ACC112 (cell line): ENCODE measurements at regions not wholly inside any gene's neighbourhood (a gene's known extent, or its start where the extent isn't known, plus 50 kb on each side); places are given as distances from the start of the nearest gene placed in this dataset.
A peak's percentile ranks its signal among the peaks of the same experiment; 100 is the strongest.
"Not testable (repeated sequence)": the region's sequence is repeated elsewhere in the genome, so short reads cannot be mapped to it uniquely, and the experiment has no call there.

Experiments
- H2AFZ ChIP-seq: fragments of 200-600 bp; sonication (generic); one replicate; pipeline ENCODE4 v1.6.0; 2017; ENCODE audit warnings: antibody characterized with exemption, low read length; ENCODE audit not compliant: unreplicated experiment
- H3K27ac ChIP-seq: fragments of 200-600 bp; sonication (generic); 2 replicates; pipeline ENCODE4 v1.5.1; 2014; ENCODE audit warnings: low read depth, mild to moderate bottlenecking, antibody characterized with exemption, low read length, moderate library complexity
- H3K27me3 ChIP-seq: fragments of 200-600 bp; sonication (generic); 2 replicates; pipeline ENCODE4 v1.6.1; 2014; ENCODE audit warnings: mild to moderate bottlenecking, antibody characterized with exemption, low read length, moderate library complexity, mixed read lengths; ENCODE audit not compliant: insufficient read depth
- H3K36me3 ChIP-seq: fragments of 200-600 bp; sonication (generic); 2 replicates; pipeline ENCODE4 v1.6.1; 2016; ENCODE audit warnings: mild to moderate bottlenecking, antibody characterized with exemption, low read length, moderate library complexity, mixed read lengths; ENCODE audit not compliant: insufficient read depth
- H3K4me1 ChIP-seq: fragments of 200-600 bp; sonication (generic); one replicate; pipeline ENCODE4 v1.6.1; 2016; ENCODE audit warnings: low read length, mixed read lengths; ENCODE audit not compliant: insufficient read depth, unreplicated experiment, control insufficient read depth
- H3K4me3 ChIP-seq: fragments of 200-600 bp; sonication (generic); 2 replicates; pipeline ENCODE4 v1.5.1; 2014; ENCODE audit warnings: mild to moderate bottlenecking, low read depth, low read length
- H3K79me2 ChIP-seq: fragments of 200-600 bp; sonication (generic); one replicate; pipeline ENCODE4 v1.6.0; 2016; ENCODE audit warnings: low read length; ENCODE audit not compliant: control insufficient read depth, unreplicated experiment, insufficient read depth

- H3K4me1 ChIP-seq: peaks cover 68% of the 10 kb centered on the region
- H2AFZ ChIP-seq: no peak overlapping the region
- peak overlapping the region; percentile 26; the same call in 1 of the 2 replicates for H3K4me3 ChIP-seq
- H3K36me3 ChIP-seq: no peaks in the 10 kb centered on the region
- H3K27me3 ChIP-seq: no peaks in the 10 kb centered on the region
- H3K79me2 ChIP-seq: no peaks in the 10 kb centered on the region
- H3K27ac ChIP-seq: peak overlapping the region; percentile 92
Measured at GRCh38 chr14:30193101-30193500, 265.5 kb upstream of the PRKD1 start.

GRCh38 chr14:30193845-30194501 is 266.3 kb upstream of the PRKD1 start:
- H3K4me3 ChIP-seq: peak overlapping the region; percentile 66
- H3K36me3 ChIP-seq: no peaks in the 10 kb centered on the region
- peak overlapping the region; percentile 59 for H2AFZ ChIP-seq
- no peaks in the 10 kb centered on the region for H3K27me3 ChIP-seq
- peaks cover 68% of the 10 kb centered on the region for H3K4me1 ChIP-seq
- no peaks in the 10 kb centered on the region for H3K79me2 ChIP-seq
- H3K27ac ChIP-seq: peak overlapping the region; percentile 92

DNA sequence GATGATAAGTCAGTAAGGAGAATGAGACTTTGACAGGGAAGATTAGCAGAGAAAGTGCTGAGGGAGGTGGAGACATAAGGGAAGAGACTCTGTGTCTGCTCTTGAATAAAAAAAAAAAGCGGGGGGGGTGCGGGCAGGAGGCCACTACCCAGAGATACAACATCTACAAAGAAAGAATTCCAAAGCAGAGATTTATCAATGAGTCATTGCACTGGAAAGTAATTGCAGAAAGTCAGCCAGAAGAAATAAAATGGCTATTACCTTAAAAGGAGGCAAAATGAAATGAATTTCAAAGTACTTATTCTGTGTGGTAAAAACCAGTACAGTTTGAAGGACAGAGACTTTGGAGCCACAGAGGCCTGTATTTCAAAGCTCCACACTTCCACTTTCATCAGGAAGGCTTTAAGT is 267.1 kb upstream of the PRKD1 start:
- H3K4me1 ChIP-seq: peaks cover 67% of the 10 kb centered on the region
- peak overlapping the region; percentile 66 for H3K4me3 ChIP-seq
- H3K36me3 ChIP-seq: no peaks in the 10 kb centered on the region
- no peaks in the 10 kb centered on the region for H3K79me2 ChIP-seq
- H3K27ac ChIP-seq: peak overlapping the region; percentile 92
- no peaks in the 10 kb centered on the region for H3K27me3 ChIP-seq
- H2AFZ ChIP-seq: peak overlapping the region; percentile 34

- peak overlapping the region; percentile 92 for H3K27ac ChIP-seq
- peaks cover 56% of the 10 kb centered on the region for H3K4me1 ChIP-seq
- H3K36me3 ChIP-seq: no peaks in the 10 kb centered on the region
Measured at GRCh38 chr14:30195941-30196340, 268.3 kb upstream of the PRKD1 start.

DNA sequence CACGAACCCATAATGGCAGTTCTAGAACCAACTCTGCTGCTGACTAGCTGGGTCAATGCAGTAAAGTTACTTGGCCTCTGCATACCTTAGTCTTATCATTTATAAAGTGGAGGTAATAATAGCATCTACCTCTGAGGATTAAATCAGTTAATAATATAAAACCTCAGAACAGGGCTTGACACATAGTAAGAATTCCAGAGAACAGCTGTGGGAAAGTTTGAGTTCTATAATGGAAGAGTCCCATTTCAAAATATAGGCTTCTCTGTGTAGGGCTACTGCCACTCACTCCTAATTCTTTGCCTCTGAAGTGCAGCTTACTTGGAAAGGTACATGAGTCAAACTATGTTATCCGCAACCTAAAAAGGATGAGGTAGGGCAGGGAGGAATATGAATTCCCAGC is 269.2 kb upstream of the PRKD1 start:
- no peaks in the 10 kb centered on the region for H3K79me2 ChIP-seq
- no peaks in the 10 kb centered on the region for H3K27me3 ChIP-seq
- no peak overlapping the region for H2AFZ ChIP-seq
- no peak overlapping the region for H3K4me3 ChIP-seq
- peak overlapping the region; percentile 92; the same call in 1 of the 2 replicates for H3K27ac ChIP-seq
- H3K4me1 ChIP-seq: peaks cover 46% of the 10 kb centered on the region
- H3K36me3 ChIP-seq: no peaks in the 10 kb centered on the region

More at GRCh38 chr14:30195941-30196340, 268.3 kb upstream of the PRKD1 start:
- no peaks in the 10 kb centered on the region for H3K27me3 ChIP-seq
- H3K79me2 ChIP-seq: no peaks in the 10 kb centered on the region
- peak overlapping the region; percentile 51 for H2AFZ ChIP-seq
- peak overlapping the region; percentile 66; the same call in 1 of the 2 replicates for H3K4me3 ChIP-seq

GRCh38 chr14:30198720-30199119 is 271.1 kb upstream of the PRKD1 start:
- H3K4me3 ChIP-seq, H3K36me3 ChIP-seq, H3K27ac ChIP-seq, H2AFZ ChIP-seq, H3K27me3 ChIP-seq, H3K79me2 ChIP-seq: not testable (repeated sequence)
- peaks cover 28% of the 10 kb centered on the region for H3K4me1 ChIP-seq

DNA sequence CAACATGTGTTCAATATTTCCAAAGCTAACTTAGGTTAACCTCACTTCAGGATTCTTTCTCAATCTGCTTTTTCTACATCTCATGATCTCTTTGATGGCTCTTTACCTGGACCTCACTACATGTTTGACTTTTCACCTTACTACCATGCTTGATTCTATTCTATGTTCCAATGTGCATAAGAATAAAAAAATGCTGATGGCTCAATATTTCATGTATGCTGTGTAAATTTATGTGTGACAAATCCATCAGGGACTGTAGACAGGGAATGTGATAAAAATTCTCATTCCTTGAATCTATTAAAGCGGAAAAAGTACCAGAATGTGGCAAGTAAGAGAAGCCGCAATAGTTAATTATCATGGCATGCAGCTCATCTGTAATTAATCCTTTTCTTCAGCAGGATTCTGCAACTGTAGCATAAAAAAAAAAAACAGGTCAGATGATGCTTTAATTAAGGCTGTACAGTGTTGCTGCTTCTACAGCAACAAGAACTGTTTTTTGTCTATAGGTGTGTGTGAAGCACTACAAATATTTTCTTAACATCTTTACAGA is 276.9 kb upstream of the PRKD1 start:
- no peaks in the 10 kb centered on the region for H3K79me2 ChIP-seq
- H3K27ac ChIP-seq: no peak overlapping the region
- H3K36me3 ChIP-seq: no peaks in the 10 kb centered on the region
- no peaks in the 10 kb centered on the region for H3K27me3 ChIP-seq
- no peak overlapping the region for H3K4me3 ChIP-seq
- no peak overlapping the region for H2AFZ ChIP-seq
- no peaks in the 10 kb centered on the region for H3K4me1 ChIP-seq

DNA sequence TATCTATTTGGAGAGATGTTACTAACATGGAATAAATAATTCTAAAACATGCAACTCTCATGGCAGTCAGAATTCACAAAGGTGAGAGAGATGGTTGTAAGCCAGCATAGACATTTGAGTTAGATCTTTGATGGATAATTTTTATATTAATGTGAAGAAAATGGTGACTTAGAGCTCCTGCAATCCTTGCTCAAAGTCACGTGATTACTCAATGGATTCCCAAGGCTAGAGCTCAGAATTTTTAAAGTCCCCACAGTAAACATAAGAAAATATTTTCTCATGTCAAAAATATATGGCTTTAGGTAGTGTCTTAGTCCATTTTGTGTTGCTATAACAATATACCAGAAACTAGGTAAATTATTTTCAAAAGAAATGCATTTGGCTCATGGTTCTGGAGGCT is 281.5 kb upstream of the PRKD1 start:
- Histone ChIP-seq H3K4me3 (no peak overlapping the region), H3K27ac (no peak overlapping the region), H3K79me2 (no peaks in the 10 kb centered on the region), H3K36me3 (no peaks in the 10 kb centered on the region), H3K27me3 (no peaks in the 10 kb centered on the region), H2AFZ (no peak overlapping the region), H3K4me1 (peaks cover 31% of the 10 kb centered on the region)

- Histone ChIP-seq H3K36me3 (no peaks in the 10 kb centered on the region), H3K27me3 (no peaks in the 10 kb centered on the region), H3K4me1 (peaks cover 34% of the 10 kb centered on the region), H2AFZ (no peak overlapping the region), H3K4me3 (no peak overlapping the region), H3K27ac (peak overlapping the region; percentile 56; the same call in 1 of the 2 replicates), H3K79me2 (no peaks in the 10 kb centered on the region)
Measured at GRCh38 chr14:30210630-30211029, 283.0 kb upstream of the PRKD1 start.

- Histone ChIP-seq H2AFZ (no peak overlapping the region), H3K79me2 (no peaks in the 10 kb centered on the region), H3K27me3 (no peaks in the 10 kb centered on the region), H3K4me3 (no peak overlapping the region), H3K27ac (peak overlapping the region; percentile 56), H3K4me1 (peaks cover 34% of the 10 kb centered on the region), H3K36me3 (no peaks in the 10 kb centered on the region)
Measured at GRCh38 chr14:30211326-30211725, 283.7 kb upstream of the PRKD1 start.

- H3K4me1 ChIP-seq: peaks cover 34% of the 10 kb centered on the region
- H3K27me3 ChIP-seq: no peaks in the 10 kb centered on the region
- H3K4me3 ChIP-seq: peak overlapping the region; percentile 43
- H2AFZ ChIP-seq: peak overlapping the region; percentile 74
- no peaks in the 10 kb centered on the region for H3K79me2 ChIP-seq
- no peaks in the 10 kb centered on the region for H3K36me3 ChIP-seq
- peak overlapping the region; percentile 55 for H3K27ac ChIP-seq
Measured at GRCh38 chr14:30214014-30214413, 286.4 kb upstream of the PRKD1 start.
